AG09319 (cell line): ENCODE measurements at regions not wholly inside any gene's neighbourhood (a gene's known extent, or its start where the extent isn't known, plus 50 kb on each side); places are given as distances from the start of the nearest gene placed in this dataset.

Source experiments
- DNase-seq: peaks from one replicate; pipeline ENCODE4 v3.0.0-alpha.2; 2010; ENCODE audit warnings: low read depth; ENCODE audit errors: extremely low read depth
- TF ChIP-seq, protein P1 (sequence below): IDR thresholded peaks from 2 replicates; pipeline ENCODE4 v1.5.1; 2011; ENCODE audit warnings: low read depth, mild to moderate bottlenecking, inconsistent platforms, low read length, moderate library complexity

DNA sequence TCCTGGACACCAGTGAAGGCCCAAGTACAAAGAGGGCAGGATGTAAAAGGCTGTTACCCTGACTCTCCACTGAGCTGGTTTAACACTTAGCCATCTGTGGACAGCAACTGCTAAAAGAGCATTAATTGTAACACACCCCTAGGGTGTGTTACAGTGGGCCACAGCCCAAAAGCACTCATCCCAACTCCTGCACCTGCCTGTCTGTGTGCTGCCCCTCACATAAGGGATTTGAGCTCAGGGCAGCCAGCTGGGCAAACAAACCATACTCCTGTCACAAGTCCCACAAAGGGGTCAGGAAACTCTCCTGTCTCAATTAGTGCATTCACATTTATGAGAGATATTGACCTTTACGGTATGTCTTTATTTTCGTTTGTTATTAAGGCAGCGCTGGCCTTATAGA is 833.1 kb upstream of the NXPH2 start:
- DNase-seq = no peak
- TF ChIP-seq, protein P1, sequence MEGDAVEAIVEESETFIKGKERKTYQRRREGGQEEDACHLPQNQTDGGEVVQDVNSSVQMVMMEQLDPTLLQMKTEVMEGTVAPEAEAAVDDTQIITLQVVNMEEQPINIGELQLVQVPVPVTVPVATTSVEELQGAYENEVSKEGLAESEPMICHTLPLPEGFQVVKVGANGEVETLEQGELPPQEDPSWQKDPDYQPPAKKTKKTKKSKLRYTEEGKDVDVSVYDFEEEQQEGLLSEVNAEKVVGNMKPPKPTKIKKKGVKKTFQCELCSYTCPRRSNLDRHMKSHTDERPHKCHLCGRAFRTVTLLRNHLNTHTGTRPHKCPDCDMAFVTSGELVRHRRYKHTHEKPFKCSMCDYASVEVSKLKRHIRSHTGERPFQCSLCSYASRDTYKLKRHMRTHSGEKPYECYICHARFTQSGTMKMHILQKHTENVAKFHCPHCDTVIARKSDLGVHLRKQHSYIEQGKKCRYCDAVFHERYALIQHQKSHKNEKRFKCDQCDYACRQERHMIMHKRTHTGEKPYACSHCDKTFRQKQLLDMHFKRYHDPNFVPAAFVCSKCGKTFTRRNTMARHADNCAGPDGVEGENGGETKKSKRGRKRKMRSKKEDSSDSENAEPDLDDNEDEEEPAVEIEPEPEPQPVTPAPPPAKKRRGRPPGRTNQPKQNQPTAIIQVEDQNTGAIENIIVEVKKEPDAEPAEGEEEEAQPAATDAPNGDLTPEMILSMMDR = no peak

DNA sequence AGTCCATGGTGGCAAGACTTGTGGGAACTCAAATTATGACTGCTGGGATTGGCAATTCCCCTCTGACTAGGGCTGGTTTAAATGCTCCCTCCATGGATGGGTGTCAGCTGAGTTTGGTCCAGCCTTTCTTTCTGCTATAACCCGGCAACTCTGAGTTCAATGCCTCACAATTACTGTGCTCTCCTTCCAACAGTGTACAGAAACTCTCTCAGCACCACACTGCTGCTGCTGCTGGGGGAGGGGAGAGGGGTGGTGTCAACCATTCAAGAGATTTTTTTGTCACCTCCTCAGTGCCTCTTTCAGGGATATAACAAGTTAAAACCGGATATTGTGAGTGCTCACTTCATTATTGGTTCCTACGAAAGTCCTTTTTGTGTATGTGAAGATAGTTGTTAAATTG is 830.3 kb upstream of the NXPH2 start:
- no peak for DNase-seq
- TF ChIP-seq, protein P1 = no peak

DNA sequence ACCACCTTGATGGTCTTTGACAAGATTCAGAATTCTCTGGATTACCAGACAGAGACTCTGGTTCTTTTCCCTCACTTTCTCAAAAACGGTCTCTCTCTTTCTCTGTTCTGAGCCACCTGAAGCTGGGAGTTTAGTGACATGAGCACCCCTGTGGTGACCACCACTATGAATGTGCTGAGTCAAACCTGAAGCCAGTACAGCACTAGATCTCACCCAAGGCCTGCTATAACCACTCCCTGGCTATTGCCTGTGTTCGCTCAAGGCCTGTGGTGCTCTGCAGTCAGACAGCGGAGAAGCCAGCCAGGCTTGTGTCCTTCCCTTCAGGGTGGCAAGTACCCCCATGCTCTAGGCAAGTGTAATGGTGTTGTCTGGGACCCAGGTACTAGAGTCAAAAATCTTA is 828.9 kb upstream of the NXPH2 start:
- no peak for DNase-seq
- TF ChIP-seq, protein P1 = no peak

DNA sequence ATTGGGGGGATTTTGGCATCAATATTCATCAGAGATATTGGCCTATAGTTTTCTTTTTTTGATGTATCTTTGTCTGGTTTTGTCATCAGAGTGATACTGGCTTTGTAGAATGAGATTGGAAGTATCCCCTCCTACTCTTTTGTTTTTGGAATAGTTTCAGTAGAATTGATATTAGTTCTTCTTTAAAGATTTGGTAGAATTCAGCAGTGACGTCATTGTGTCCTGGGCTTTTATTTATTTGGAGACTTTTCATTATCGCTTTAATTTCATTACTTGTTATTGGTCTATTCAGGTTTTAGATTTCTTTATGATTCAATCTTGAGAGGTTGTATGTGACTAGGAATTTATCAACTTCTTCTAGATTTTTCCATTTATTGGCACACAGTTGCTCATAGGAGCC is 825.5 kb upstream of the NXPH2 start:
- TF ChIP-seq, protein P1 = no peak

DNA sequence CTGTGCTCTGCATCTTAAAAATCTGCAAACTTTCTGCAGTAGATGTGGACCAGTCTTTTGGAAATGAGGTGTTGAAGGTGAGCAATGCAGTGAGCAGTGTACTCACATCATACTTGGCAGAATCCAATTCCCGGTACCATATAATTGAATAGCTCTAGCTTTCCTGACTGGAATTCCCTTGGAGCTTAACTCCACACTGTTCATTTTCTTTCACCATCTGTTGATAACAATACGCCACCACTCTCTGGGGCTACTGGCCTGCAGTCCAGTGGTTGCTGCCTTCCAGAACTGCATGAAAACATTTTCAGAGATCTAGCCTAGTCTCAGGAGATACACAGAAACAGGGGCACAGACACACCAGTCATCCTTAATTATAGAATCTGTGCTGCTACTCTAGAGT is 820.0 kb upstream of the NXPH2 start:
- no peak for DNase-seq

More for the DNA sequence above, 825.5 kb upstream of the NXPH2 start:
- DNase-seq = no peak

DNA sequence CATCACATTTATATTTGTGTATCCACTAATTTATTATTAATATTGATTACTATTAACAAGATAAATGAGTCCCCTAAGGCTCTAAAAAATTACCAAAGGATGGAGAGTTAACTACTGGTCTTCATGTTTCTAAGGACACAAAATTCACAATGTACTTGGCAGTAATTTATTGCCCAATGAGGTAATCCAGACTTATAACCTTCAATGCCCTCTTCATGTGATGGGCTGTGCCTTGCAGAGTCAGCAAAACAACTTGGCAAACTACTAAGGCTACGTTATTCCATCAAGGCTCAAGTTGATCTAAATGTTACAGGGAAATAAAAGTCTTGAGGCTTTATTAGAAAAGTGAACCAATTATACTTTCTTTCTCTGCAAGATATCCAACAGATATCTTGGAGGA is 804.9 kb upstream of the NXPH2 start:
- TF ChIP-seq, protein P1 = no peak
- no peak for DNase-seq

More for the DNA sequence above, 820.0 kb upstream of the NXPH2 start:
- TF ChIP-seq, protein P1 = no peak

DNA sequence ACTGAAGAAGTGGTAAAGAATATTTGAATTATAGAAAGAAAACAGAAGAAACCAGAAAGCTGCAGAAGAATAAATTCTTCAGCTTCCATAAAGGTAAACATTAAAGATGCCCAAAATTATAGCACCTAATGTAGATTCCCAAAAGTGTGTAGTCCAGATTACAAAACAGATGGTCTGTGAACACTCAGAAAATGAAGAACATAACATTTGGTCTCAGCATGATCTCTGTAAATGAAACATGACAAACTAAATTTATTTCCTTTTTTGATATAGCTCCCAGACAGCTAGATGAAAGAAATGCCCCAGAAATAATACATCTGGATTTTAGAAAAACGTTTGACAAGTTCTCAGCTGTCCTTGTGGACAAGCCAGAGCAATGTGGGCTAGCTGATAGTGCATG is 794.2 kb upstream of the NXPH2 start:
- TF ChIP-seq, protein P1 = no peak
- DNase-seq = no peak
